ENCODE measurements at regions not wholly inside any gene's neighbourhood (a gene's known extent, or its start where the extent isn't known, plus 50 kb on each side); places are given as distances from the start of the nearest gene placed in this dataset.
"Not testable (repeated sequence)": the region's sequence is repeated elsewhere in the genome, so short reads cannot be mapped to it uniquely, and the experiment has no call there.

GRCh38 chr7:148472406-148472805 is 118.2 kb upstream of the C7orf33 start:
- no peak for DNase-seq

GRCh38 chr7:148473703-148474480 is 116.7 kb upstream of the C7orf33 start:
- no peak for DNase-seq

GRCh38 chr7:148474481-148475025 is 116.0 kb upstream of the C7orf33 start:
- DNase-seq, result no peak

DNA sequence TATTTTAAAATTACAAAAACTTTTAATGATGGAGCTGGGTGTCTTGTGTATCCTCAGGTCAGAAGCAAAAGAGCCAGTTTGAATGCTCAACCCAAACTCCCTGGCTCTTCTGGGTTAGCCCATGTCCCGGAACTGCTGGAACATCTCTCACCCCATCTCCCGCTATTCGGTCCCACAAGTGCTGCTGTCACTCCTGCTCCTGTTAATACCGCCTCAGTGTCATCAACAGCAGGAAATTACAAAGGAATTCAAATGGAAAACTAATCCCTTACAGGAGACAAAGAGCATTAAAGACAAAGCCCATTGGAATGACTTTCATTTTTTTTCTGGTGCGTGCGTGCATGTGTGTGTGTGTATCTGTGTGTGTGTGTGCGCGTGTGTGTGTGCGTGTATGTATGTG is 112.0 kb upstream of the C7orf33 start:
- DNase-seq, result no peak

- DNase-seq, result no peak
Observed at GRCh38 chr7:148480479-148481146, 110.0 kb upstream of the C7orf33 start.

DNA sequence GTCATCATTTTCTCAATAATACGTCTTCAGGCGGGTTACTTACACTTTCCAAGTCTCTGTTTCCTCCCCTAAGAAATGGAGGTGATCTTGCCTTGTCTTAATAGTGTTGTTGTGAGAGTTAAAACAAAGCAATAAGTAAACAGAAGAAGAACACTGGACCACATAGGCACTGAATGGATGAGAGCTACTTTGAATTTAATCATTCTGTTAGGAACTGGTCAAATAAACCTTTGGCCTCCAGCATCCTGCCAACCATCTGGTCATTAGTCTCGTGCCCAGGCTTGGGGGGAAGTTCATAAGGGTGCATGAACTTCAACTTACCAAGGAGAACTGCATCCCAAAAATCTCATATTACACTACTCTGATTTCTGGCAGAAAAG is 109.4 kb upstream of the C7orf33 start:
- no peak for DNase-seq

- DNase-seq, result no peak
Observed at GRCh38 chr7:148481971-148482626, 108.5 kb upstream of the C7orf33 start.

- DNase-seq, result no peak
Observed at GRCh38 chr7:148483515-148484308, 106.9 kb upstream of the C7orf33 start.

GRCh38 chr7:148484486-148484885 is 106.1 kb upstream of the C7orf33 start:
- DNase-seq, result no peak

DNA sequence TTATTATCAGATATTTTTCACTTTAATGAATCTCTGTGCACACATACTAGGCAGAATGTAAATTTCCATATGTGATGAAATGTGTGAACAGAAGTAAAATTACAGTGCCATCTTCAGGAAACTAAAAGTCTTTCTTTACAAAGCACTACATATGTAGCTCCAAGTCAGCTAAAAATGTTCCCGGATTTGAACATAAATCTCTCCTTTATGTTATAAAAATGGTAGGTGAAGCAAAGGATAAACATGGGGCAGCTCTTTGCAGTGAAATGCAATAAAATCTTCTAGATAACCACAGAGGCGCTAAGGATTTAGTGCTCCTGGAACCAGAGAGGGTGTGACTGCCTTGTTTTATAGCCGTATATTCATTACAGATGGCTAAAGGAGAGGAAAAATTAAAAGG is 104.9 kb upstream of the C7orf33 start:
- no peak for DNase-seq

DNA sequence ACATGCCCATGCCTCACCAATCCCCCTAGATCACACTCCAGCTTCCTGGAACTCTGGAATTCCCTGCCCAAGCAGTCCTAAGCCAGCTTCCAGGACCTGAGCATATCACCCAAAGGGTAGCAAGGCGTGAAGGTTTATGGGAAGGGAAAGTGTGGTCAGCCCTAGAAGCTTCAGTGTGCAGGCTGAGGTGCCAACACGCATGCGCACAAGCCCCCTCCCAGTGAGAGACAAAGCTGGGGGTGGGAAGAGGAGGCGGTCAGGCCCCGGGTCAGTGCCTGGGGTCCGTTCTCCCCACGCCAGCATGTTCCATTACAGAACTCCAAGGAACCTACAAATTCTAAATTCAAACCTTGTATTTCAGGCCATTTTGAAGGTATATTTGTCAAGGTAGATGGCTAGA is 103.6 kb upstream of the C7orf33 start:
- DNase-seq, result no peak

- DNase-seq, result peak; percentile 4
Observed at GRCh38 chr7:148487912-148488311, 102.7 kb upstream of the C7orf33 start.

GRCh38 chr7:148489678-148490077 is 100.9 kb upstream of the C7orf33 start:
- DNase-seq, result peak; percentile 30

DNA sequence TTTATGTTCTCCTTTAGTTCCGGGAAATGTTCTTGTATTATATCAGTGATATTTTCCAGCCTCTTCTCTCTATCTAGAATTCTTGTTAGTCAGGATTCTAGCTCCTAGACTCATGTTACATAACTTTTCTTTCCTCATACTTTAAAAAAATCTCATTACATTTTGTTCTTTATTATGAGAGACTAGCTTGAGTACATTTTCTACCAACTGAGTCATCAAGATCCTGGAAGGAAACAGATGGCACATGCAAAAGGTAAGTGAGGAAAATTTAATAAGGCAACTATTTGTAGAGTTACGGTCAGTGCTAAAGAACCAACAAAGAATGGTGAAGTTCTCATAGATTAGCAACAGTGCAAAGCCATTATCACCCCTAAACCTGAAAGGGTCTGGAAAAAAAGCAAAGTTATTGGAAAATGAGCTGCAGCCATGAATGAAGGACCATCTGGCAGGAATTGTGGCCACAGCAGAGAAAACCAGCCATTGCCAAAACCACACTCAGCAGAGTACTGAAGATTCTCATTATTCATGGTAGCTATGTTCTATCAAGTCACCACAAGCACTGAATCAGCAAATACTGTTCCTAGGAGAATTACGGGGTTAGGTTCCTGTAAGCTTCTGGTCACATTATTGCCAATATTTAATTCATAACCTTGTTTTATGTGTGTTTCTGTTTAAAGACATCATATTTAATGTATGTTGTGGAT is 98.3 kb upstream of the C7orf33 start:
- DNase-seq, result peak; percentile 5

DNA sequence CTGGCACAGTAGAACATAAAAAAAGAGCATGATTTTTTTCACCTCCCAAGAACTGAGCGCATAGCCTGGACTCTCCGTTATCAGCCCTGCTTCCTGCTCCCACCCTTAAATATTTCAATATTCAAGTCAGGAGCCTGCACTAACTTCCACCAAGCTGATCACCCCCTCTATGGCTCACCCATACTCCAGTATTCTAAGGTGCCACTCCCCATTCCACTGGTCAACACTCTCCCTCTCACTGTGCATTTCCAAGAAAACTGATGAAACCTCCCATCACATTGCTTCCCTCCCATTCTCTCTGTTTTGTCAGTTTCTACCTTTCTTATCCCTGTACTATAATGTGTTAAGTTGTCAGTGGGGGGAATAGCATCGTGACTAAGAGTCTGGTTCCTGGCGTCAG is 95.0 kb upstream of the C7orf33 start:
- DNase-seq, result peak; percentile 15

- DNase-seq, result no peak
Observed at GRCh38 chr7:148500978-148501377, 89.6 kb upstream of the C7orf33 start.

- DNase-seq, result no peak
Observed at GRCh38 chr7:148503900-148504487, 86.6 kb upstream of the C7orf33 start.

DNA sequence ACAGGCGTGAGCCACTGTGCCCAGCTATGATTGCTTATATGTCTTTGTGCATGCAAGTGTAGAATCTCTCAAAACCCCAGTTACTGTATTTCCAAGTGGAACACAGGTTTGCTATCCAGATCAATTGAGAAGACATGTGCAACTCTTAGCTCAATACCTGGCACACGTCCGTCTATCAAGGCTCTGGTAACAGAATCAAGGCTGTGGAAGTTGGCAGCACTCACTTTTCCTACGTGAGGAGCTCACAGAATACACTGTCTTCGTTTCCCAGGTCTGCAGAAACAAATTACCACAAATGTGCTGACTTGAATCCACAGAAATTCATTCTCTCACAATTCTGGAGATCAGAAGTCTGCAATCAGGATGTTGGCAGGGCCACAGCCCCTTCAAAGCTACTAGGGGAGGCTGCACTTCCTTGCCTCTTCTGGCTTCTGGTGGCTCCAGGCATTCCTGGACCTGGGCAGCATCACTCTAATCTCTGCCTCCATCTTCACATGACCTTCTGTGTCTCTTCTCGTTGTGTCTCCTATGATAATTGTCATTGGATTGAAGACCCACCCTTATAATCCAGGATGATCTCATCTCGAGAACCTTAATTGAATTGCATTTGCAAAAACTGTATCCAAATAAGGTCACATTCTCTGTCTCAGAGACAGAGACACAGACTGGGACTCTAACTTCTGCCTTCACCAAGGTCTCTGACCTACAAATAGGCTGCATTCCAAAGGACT is 84.8 kb upstream of the C7orf33 start:
- no peak for DNase-seq

- DNase-seq, result not testable (repeated sequence)
Observed at GRCh38 chr7:148507064-148507573, 83.4 kb upstream of the C7orf33 start.

DNA sequence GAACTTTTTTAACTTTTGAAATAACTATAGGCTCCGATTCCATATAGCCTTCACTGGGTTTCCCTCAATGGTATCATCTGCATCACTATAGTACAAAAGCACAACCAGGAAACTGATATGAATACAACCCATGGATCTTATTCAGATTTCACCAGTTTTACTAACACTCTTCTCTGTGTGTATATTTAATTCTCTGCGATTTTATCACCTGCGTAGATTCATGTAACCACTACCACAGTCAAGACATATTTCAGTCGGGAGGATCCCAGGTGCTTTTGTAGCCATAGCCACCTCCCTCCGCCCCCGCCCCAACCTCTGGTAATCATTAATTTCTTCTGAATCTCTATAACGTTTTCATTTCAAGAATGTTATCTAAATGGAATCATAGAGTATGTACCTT is 82.8 kb upstream of the C7orf33 start:
- DNase-seq, result no peak

DNA sequence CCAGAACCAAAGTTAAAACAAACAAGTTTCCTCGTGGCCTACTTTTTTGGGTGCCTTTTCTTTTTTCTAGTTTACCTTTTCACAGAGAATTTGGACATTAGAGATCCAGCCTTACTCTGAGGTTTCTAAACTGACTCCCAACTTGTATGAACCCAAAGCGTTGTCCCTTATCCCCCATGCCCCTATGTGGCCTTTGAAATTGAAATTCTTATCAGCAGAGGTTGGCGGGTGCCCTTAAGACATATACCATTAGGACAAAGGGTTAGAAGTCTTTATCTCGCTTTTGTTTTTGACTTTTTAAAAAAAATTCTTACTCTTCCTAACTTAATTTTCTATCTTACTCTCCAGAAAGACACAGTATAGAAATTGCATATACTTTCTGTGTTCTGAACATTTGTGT is 76.3 kb upstream of the C7orf33 start:
- DNase-seq, result no peak

Measured in activated CD8-positive, alpha-beta memory T cell treated with anti-CD3 and anti-CD28 coated beads for 24 hours (primary cell).